ENCODE measurements at regions not wholly inside any gene's neighbourhood (a gene's known extent, or its start where the extent isn't known, plus 50 kb on each side); places are given as distances from the start of the nearest gene placed in this dataset.

- intact Hi-C loops (cut with DNase I): no loop called here
- DNase-seq: no peak
Observed at GRCh38 chr1:81032374-81032773, 768.4 kb upstream of the ADGRL2 start.

- no peak for DNase-seq
- intact Hi-C loops (cut with DNase I): no loop called here
Observed at GRCh38 chr1:81030441-81030840, 770.3 kb upstream of the ADGRL2 start.

- intact Hi-C loops (cut with DNase I): no loop called here
- DNase-seq: no peak
Observed at GRCh38 chr1:81029266-81029665, 771.5 kb upstream of the ADGRL2 start.

GRCh38 chr1:81023187-81023724 is 777.5 kb upstream of the ADGRL2 start:
- intact Hi-C loops (cut with DNase I): no loop called here
- no peak for DNase-seq

GRCh38 chr1:81021134-81021533 is 779.6 kb upstream of the ADGRL2 start:
- intact Hi-C loops (cut with DNase I): no loop called here
- DNase-seq: no peak

- intact Hi-C loops (cut with DNase I): no loop called here
- DNase-seq: no peak
Observed at GRCh38 chr1:81020506-81020905, 780.2 kb upstream of the ADGRL2 start.

GRCh38 chr1:81010126-81010525 is 790.6 kb upstream of the ADGRL2 start:
- no peak for DNase-seq
- intact Hi-C loops (cut with DNase I): no loop called here

- intact Hi-C loops (cut with DNase I): no loop called here
- DNase-seq: no peak
Observed at GRCh38 chr1:81008293-81008692, 792.4 kb upstream of the ADGRL2 start.

GRCh38 chr1:81007024-81007423 is 793.7 kb upstream of the ADGRL2 start:
- intact Hi-C loops (cut with DNase I): no loop called here
- DNase-seq: no peak

- intact Hi-C loops (cut with DNase I): no loop called here
- DNase-seq: no peak
Observed at GRCh38 chr1:81006502-81006901, 794.2 kb upstream of the ADGRL2 start.

- DNase-seq: peak in 12 of 42 donors; percentile 4 to 46 (median 14)
- intact Hi-C loops (cut with DNase I): no loop called here
Observed at GRCh38 chr1:81004011-81004410, 796.7 kb upstream of the ADGRL2 start.

- DNase-seq: no peak
- intact Hi-C loops (cut with DNase I): no loop called here
Observed at GRCh38 chr1:80994934-80995333, 805.8 kb upstream of the ADGRL2 start.

- DNase-seq: no peak
- intact Hi-C loops (cut with DNase I): no loop called here
Observed at GRCh38 chr1:80994038-80994437, 806.7 kb upstream of the ADGRL2 start.

- no peak for DNase-seq
- intact Hi-C loops (cut with DNase I): no loop called here
Observed at GRCh38 chr1:80993154-80993980, 807.4 kb upstream of the ADGRL2 start.

GRCh38 chr1:80989455-80989854 is 811.3 kb upstream of the ADGRL2 start:
- DNase-seq: no peak
- intact Hi-C loops (cut with DNase I): no loop called here

GRCh38 chr1:80988926-80989325 is 811.8 kb upstream of the ADGRL2 start:
- DNase-seq: no peak
- intact Hi-C loops (cut with DNase I): no loop called here

GRCh38 chr1:80987824-80988223 is 812.9 kb upstream of the ADGRL2 start:
- no peak for DNase-seq
- intact Hi-C loops (cut with DNase I): no loop called here

- DNase-seq: no peak
Observed at GRCh38 chr1:80987106-80987505, 813.6 kb upstream of the ADGRL2 start.

GRCh38 chr1:80982831-80983230 is 817.9 kb upstream of the ADGRL2 start:
- intact Hi-C loops (cut with DNase I): no loop called here
- DNase-seq: no peak

More at GRCh38 chr1:80987106-80987505, 813.6 kb upstream of the ADGRL2 start:
- intact Hi-C loops (cut with DNase I): no loop called here

- DNase-seq: no peak
- intact Hi-C loops (cut with DNase I): no loop called here
Observed at GRCh38 chr1:80973101-80973500, 827.6 kb upstream of the ADGRL2 start.

GRCh38 chr1:80966266-80966665 is 834.5 kb upstream of the ADGRL2 start:
- intact Hi-C loops (cut with DNase I): no loop called here
- no peak for DNase-seq
